ENCODE measurements at regions not wholly inside any gene's neighbourhood (a gene's known extent, or its start where the extent isn't known, plus 50 kb on each side); places are given as distances from the start of the nearest gene placed in this dataset.
"Not testable (repeated sequence)": the region's sequence is repeated elsewhere in the genome, so short reads cannot be mapped to it uniquely, and the experiment has no call there.

DNA sequence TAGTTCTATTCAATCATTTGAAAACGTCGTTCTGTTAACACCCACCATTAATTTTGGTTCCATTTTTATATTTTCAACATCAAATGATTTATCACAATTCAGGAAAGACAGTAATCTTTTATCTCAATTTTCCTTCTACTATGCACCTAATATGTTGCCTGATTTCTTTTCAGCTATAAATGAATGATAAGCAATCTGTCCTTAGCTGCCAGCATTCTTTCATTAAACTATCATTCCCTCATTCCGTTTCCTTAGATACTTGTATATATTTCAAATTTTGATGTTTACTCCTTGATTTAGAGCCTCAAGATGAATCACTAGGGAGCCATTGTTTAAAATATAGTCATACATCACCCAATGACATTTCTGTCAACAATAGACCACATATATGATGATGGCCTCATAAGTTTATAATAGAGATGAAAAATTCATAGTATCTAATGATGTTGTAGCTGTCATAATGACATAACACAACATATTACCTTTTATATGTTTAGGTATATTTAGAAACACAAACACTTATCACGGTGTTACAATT lies 661.7 kb downstream of the IPMK start:
- Mint-ChIP-seq H3K4me1 (ENCODE audit: low read depth) (no peaks in the 10 kb centered on the region), H3K4me3 (no peak overlapping the region), H3K36me3 (ENCODE audit: low read depth) (no peaks in the 10 kb centered on the region), H3K27ac (no peak overlapping the region), H3K9me3 (no peaks in the 10 kb centered on the region), H3K27me3 (ENCODE audit: low read depth) (no peaks in the 10 kb centered on the region)

DNA sequence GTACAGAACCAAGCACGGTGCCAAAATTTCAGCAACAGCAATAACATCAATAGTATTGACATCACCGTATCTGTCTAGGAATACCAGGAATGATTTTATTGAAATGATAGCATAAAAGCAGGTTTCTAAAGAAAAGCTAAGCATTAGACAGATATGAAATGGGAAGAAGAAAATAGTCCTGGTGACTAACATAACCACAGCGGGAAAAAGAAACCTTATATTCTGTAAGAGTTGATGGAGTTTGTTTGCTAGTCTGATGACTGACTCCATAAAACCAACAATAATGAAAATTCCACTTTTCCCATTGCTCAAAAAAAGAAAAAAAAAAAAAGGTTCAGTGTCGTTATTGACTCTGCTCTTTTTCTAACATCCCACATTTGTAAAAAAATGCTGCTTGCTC lies 668.3 kb downstream of the IPMK start:
- Mint-ChIP-seq H3K27me3 (ENCODE audit: low read depth) (no peaks in the 10 kb centered on the region), H3K9me3 (no peaks in the 10 kb centered on the region), H3K27ac (no peak overlapping the region), H3K4me1 (ENCODE audit: low read depth) (no peaks in the 10 kb centered on the region), H3K4me3 (no peak overlapping the region), H3K36me3 (ENCODE audit: low read depth) (no peaks in the 10 kb centered on the region)

GRCh38 chr10:57593983-57594573 lies 673.6 kb downstream of the IPMK start:
- Mint-ChIP-seq H3K4me1 (ENCODE audit: low read depth) (no peaks in the 10 kb centered on the region), H3K9me3 (no peaks in the 10 kb centered on the region), H3K27ac (no peak overlapping the region), H3K36me3 (ENCODE audit: low read depth) (no peaks in the 10 kb centered on the region), H3K27me3 (ENCODE audit: low read depth) (no peaks in the 10 kb centered on the region), H3K4me3 (no peak overlapping the region)

DNA sequence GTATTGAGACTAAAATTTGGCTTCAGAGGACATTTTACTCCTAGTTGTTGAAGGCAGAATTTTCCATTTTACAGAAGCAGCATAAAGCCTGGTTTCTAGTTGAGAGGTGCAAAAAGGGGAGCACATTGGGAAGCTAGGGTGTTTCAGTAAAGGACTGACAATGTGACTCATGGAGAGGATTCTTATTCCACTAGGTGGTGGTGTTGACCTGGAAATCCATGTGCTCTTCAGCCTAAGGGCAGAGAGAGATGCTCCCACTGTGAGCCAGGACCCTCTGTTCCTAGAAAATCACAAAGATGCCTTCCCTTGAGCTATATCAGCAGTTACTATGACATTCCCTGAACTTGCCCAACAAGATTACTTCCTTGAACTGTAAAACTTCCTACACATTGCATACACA lies 687.8 kb downstream of the IPMK start:
- Mint-ChIP-seq H3K4me1 (ENCODE audit: low read depth) (no peaks in the 10 kb centered on the region), H3K36me3 (ENCODE audit: low read depth) (no peaks in the 10 kb centered on the region), H3K27me3 (ENCODE audit: low read depth) (no peaks in the 10 kb centered on the region), H3K4me3 (no peak overlapping the region), H3K9me3 (peaks cover under 1% of the 10 kb centered on the region), H3K27ac (no peak overlapping the region)

GRCh38 chr10:57562211-57562610 lies 705.5 kb downstream of the IPMK start:
- H3K9me3 Mint-ChIP-seq = no peaks in the 10 kb centered on the region
- H3K36me3 Mint-ChIP-seq (ENCODE audit: low read depth) = no peaks in the 10 kb centered on the region
- no peaks in the 10 kb centered on the region for H3K4me1 Mint-ChIP-seq (ENCODE audit: low read depth)
- H3K27ac Mint-ChIP-seq = no peak overlapping the region
- no peak overlapping the region for H3K4me3 Mint-ChIP-seq
- H3K27me3 Mint-ChIP-seq (ENCODE audit: low read depth) = no peaks in the 10 kb centered on the region

- H3K36me3 Mint-ChIP-seq (ENCODE audit: low read depth); H3K27me3 Mint-ChIP-seq (ENCODE audit: low read depth): not testable (repeated sequence)
These were observed 715.9 kb downstream of the IPMK start for GRCh38 chr10:57551774-57552173.

DNA sequence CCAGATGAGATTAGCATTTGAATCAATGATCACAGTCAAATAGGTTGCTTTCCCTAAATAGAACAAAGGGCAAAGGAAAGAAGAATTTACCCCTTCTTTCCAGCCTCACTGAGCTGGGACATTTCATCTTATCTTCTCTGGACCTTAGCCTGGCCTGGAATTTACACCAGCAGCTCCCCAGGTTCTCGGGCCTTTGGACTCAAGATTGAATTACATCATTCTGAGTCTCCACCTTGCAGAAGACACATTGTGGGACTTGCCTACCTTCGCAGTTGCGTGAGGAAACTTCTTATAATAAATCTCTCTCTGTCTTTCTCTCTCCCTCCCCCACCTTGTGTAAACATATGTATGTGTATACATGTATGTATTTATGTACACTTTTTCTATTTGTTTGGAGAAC lies 732.4 kb downstream of the IPMK start:
- Mint-ChIP-seq H3K36me3 (ENCODE audit: low read depth) (no peaks in the 10 kb centered on the region), H3K27ac (no peak overlapping the region), H3K4me1 (ENCODE audit: low read depth) (no peaks in the 10 kb centered on the region), H3K4me3 (no peak overlapping the region), H3K9me3 (peaks cover 4% of the 10 kb centered on the region), H3K27me3 (ENCODE audit: low read depth) (no peaks in the 10 kb centered on the region)

More at GRCh38 chr10:57551774-57552173, 715.9 kb downstream of the IPMK start:
- H3K27ac Mint-ChIP-seq; H3K4me3 Mint-ChIP-seq; H3K9me3 Mint-ChIP-seq; H3K4me1 Mint-ChIP-seq (ENCODE audit: low read depth): not testable (repeated sequence)

DNA sequence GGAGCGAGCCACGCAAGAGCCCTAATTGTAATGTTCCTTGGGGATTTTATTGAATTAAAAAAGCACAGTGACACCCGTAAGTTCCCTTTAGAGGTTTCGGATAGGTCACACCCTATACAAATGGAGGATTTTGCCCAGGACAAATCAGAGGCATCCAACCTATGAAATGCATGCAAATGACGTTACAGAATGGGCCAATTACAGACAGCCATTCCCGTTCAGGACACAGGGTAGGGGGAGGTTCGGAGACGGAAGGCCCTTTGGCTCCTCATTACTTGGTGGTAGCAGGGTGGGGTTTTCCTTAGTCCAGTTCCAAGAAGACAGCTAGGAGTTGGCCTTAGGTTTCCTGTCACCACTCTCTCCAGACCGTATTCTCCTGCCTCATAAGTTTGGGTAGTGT lies 754.1 kb downstream of the IPMK start:
- Mint-ChIP-seq H3K27me3 (ENCODE audit: low read depth) (no peaks in the 10 kb centered on the region), H3K4me3 (no peak overlapping the region), H3K36me3 (ENCODE audit: low read depth) (no peaks in the 10 kb centered on the region), H3K4me1 (ENCODE audit: low read depth) (no peaks in the 10 kb centered on the region), H3K27ac (no peak overlapping the region), H3K9me3 (peaks cover 14% of the 10 kb centered on the region)

DNA sequence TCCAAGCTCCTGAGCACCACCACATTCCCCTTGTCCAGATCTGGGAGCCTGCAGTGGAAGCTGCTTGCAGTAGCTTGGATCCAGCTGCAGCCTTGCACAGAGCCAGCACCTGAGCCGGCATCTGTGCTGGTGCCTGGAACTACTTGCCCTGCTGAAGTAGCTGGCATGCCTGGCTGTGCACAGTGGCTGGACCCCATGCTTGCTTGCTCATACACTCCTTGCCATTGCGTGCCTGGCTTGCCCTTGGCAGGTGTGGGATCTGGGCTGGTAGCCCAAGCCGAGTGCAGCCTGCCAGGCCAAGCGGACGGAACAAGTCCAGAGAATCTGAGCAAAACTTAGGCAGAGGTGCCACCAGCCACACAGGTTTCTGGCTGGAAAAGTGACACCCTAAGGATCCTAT lies 759.9 kb downstream of the IPMK start:
- H3K4me1 Mint-ChIP-seq (ENCODE audit: low read depth) = no peaks in the 10 kb centered on the region
- no peaks in the 10 kb centered on the region for H3K27me3 Mint-ChIP-seq (ENCODE audit: low read depth)
- peaks cover 7% of the 10 kb centered on the region for H3K9me3 Mint-ChIP-seq
- H3K27ac Mint-ChIP-seq = no peak overlapping the region
- no peaks in the 10 kb centered on the region for H3K36me3 Mint-ChIP-seq (ENCODE audit: low read depth)
- H3K4me3 Mint-ChIP-seq = no peak overlapping the region

DNA sequence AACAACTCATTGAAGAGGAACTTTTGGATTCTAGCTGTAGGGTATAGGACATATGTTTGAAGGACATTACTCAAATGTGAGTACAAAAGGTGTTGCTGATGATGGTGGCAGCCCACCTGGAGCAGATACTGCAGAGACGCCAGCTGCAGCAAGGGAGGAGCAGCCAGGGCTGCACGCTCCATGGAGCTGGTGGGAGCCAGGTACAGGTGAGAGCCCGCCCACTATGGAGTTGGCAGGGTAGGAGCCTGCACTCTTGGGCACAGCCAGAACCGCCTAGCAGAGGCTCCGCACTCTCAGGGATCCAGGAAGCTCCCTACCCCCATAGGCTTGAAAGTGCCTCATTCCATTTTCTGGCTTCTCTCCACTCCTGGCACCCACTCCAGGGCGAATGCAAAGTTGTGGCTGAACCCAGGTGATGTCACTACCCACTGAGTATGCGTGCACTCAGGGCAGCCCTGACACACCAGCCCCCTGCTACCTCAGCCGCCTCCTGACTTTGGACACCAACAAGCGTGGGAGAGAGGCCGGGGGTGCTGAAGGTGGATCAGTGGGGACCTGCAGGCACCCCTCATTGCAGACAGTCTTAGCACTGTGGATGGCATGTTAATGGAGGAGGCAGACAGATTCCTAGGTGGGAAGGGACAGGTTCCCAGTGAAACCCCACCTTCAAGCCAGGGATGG lies 761.1 kb downstream of the IPMK start:
- Mint-ChIP-seq H3K4me1 (ENCODE audit: low read depth) (no peaks in the 10 kb centered on the region), H3K9me3 (peaks cover 3% of the 10 kb centered on the region), H3K4me3 (no peak overlapping the region), H3K27me3 (ENCODE audit: low read depth) (no peaks in the 10 kb centered on the region), H3K27ac (no peak overlapping the region), H3K36me3 (ENCODE audit: low read depth) (no peaks in the 10 kb centered on the region)

DNA sequence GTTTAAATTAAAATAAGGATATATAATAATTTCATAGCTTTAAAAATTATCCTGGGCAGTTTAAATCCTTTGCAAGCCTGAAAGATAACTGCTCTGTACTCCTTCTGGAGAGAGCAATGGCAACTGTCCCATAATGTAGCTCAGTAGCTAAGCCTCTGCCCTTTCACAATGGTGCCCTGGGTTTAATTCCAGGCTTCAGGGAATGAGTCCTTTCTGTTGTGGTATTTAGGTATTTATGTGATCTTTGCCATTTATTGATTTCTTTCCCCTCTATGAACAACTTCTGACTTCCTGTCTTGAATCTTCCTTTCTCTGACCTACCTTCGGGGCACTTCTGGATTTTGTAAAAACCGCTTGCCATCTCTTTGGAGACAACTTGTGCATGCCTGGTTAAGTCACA lies 773.2 kb downstream of the IPMK start:
- H3K36me3 Mint-ChIP-seq (ENCODE audit: low read depth) = no peaks in the 10 kb centered on the region
- H3K27ac Mint-ChIP-seq = no peak overlapping the region
- no peak overlapping the region for H3K4me3 Mint-ChIP-seq
- H3K27me3 Mint-ChIP-seq (ENCODE audit: low read depth) = no peaks in the 10 kb centered on the region
- H3K9me3 Mint-ChIP-seq = no peaks in the 10 kb centered on the region
- H3K4me1 Mint-ChIP-seq (ENCODE audit: low read depth) = no peaks in the 10 kb centered on the region

DNA sequence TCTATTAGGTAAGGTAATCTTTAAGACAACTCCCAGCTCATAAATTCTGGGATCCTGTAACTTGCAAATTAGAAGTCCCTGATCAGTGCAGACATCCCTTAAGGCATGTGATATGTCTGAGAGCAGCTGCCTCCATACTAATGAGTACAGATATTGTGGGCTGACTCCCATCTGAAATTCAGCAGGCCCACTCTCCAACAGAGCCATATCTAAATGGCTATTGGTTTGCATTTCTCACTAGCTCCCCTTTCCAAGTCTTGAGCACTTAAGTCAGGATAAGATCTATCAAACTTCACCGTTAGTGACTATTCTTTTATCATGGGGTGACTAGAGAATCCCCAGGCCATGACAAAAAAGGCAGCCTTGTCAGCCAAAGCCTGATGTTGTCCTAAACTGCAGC lies 785.4 kb downstream of the IPMK start:
- H3K27ac Mint-ChIP-seq = no peak overlapping the region
- H3K4me3 Mint-ChIP-seq = no peak overlapping the region
- H3K4me1 Mint-ChIP-seq (ENCODE audit: low read depth) = no peaks in the 10 kb centered on the region
- H3K27me3 Mint-ChIP-seq (ENCODE audit: low read depth) = no peaks in the 10 kb centered on the region
- H3K36me3 Mint-ChIP-seq (ENCODE audit: low read depth) = no peaks in the 10 kb centered on the region
- no peaks in the 10 kb centered on the region for H3K9me3 Mint-ChIP-seq

GRCh38 chr10:57472823-57473619 lies 794.7 kb downstream of the IPMK start:
- Mint-ChIP-seq H3K9me3 (no peaks in the 10 kb centered on the region), H3K4me1 (ENCODE audit: low read depth) (no peaks in the 10 kb centered on the region), H3K27ac (no peak overlapping the region), H3K27me3 (ENCODE audit: low read depth) (no peaks in the 10 kb centered on the region), H3K4me3 (no peak overlapping the region), H3K36me3 (ENCODE audit: low read depth) (no peaks in the 10 kb centered on the region)

DNA sequence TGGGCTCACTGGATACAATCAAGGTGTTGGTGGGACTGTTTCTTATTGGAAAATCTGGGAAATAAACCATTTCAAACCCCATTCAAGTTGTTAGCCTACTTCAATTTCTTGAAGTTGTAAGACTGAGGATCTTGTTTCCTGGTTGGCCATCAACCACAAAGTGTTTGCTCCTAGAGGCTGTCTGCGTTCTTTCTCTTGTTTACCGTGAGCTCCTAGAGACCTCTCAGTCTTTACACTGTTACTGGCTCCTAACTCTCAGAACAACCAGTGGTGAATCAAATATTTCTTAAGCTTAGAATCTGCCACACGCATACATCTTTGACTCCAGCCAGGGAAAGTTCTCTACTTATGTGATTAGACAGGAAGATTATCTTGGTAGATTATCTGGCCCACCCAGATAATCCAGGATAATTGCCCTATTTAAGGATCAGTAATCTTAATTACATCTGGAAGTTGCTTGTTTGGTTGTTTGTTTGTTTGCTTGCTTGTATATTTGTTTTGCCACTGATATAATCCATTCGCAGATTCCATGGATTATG lies 798.7 kb downstream of the IPMK start:
- Mint-ChIP-seq H3K9me3 (no peaks in the 10 kb centered on the region), H3K27ac (no peak overlapping the region), H3K4me3 (no peak overlapping the region), H3K27me3 (ENCODE audit: low read depth) (no peaks in the 10 kb centered on the region), H3K4me1 (ENCODE audit: low read depth) (no peaks in the 10 kb centered on the region), H3K36me3 (ENCODE audit: low read depth) (no peaks in the 10 kb centered on the region)

DNA sequence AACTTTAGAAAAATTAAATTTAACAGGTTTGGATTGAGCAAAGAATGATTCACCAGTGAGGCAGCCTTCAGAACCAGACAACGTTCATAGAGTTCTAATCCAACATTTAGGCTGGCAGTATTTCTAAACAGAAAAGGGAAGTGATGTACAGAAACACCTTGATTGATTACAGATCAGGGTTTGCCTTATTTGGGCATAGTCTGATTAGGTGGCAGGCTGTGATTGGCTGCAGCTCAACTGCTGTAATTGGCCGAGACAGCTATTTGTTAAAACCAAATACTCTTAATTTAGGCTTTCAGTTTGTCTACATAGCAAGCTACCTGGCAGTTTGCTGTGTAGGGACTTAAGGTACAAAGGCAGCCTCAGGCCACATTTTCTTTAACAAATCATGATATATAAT lies 802.5 kb downstream of the IPMK start:
- Mint-ChIP-seq H3K27ac (no peak overlapping the region), H3K27me3 (ENCODE audit: low read depth) (no peaks in the 10 kb centered on the region), H3K36me3 (ENCODE audit: low read depth) (no peaks in the 10 kb centered on the region), H3K4me1 (ENCODE audit: low read depth) (no peaks in the 10 kb centered on the region), H3K9me3 (no peaks in the 10 kb centered on the region), H3K4me3 (no peak overlapping the region)

All from T-helper 1 cell treated with Interleukin-12 subunit alpha and Interleukin-12 subunit beta and Interleukin-4 antibody, amounts not matched to agents 30 μg/mL and 1 μg/mL, for 36 hours (primary cell).